ENCODE measurements at regions not wholly inside any gene's neighbourhood (a gene's known extent, or its start where the extent isn't known, plus 50 kb on each side); places are given as distances from the start of the nearest gene placed in this dataset.
"Not testable (repeated sequence)": the region's sequence is repeated elsewhere in the genome, so short reads cannot be mapped to it uniquely, and the experiment has no call there.

- DNase-seq; CTCF ChIA-PET (ENCODE audit: partially characterized antibody); H3K4me3 Mint-ChIP-seq; H3K27me3 ChIP-seq (ENCODE audit: insufficient read depth, low read length); POLR2A ChIA-PET (ENCODE audit: partially characterized antibody); intact Hi-C loops (cut with micrococcal nuclease); H3K36me3 ChIP-seq (ENCODE audit: insufficient read depth, low read length); H3K9me3 ChIP-seq (ENCODE audit: control insufficient read depth in 1 of 2, low read length in 2 of 2); H3K27ac Mint-ChIP-seq; H3K36me3 Mint-ChIP-seq; H3K4me3 ChIP-seq (ENCODE audit: low read length in 2 of 2); H3K27ac ChIP-seq (ENCODE audit: low read depth, low read length); H3K4me1 ChIP-seq (ENCODE audit: insufficient read depth, low read length); H3K4me1 Mint-ChIP-seq; H3K9me3 Mint-ChIP-seq: not testable (repeated sequence)
- peaks cover 9 to 17% of the 10 kb centered on the region in 2 donors for H3K27me3 Mint-ChIP-seq
Measured at GRCh38 chr17:20873173-20873572, 169.6 kb downstream of the USP22 start.

DNA sequence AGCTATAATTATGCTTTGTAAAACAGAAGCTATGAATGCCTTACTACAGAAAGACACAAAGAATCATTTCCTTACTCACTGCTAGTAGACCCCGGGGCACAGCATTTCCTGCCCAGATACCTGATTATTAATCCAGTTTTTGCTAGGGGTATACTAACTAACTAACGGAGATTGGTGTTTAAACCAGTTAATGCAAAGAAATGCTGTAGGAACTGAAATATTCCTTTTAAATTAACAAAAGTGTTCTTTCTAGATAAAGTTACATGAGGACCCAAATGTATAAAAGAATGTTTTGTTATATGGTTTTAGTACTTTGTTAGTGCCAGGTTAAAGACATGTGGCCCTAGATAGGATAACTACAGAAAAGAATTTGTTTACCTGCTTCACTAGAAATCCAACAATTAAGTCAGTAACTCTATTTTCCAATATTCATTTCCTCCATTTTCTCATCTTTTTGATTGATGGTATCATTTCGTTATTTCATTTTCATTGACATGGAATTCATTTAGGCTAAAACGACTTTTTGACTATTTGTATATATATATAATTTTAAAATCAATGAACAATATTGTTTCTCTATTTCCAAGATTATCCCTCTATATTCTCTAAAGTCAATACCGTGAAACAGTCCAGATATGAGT is 169.0 kb downstream of the USP22 start:
- H3K27ac Mint-ChIP-seq; CTCF ChIA-PET (ENCODE audit: partially characterized antibody); POLR2A ChIA-PET (ENCODE audit: partially characterized antibody): not testable (repeated sequence)

DNA sequence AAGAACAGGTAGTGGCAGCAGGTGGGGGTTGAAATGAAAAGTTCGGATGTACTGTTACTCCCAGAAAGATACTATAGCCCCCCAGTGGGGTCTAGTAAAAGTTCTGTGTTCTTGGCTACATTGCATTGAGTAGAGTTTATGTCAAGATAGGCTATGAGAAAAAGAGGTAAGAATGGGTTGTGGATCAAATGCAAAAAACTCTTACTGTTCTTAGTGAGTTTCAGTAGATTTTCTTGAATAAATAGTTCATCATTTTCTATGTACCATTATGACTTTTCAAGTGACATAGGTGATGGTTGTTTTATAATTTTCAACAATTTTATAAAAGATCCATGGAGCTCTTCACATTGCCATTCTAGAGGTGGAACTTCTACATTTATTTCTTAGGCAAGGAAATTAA is 165.4 kb downstream of the USP22 start:
- H3K9me3 ChIP-seq (ENCODE audit: control insufficient read depth in 1 of 2, low read length in 2 of 2); H3K4me3 ChIP-seq (ENCODE audit: low read length in 2 of 2); H3K27me3 ChIP-seq (ENCODE audit: insufficient read depth, low read length); H3K36me3 Mint-ChIP-seq; H3K36me3 ChIP-seq (ENCODE audit: insufficient read depth, low read length); H3K27ac ChIP-seq (ENCODE audit: low read depth, low read length); H3K4me1 ChIP-seq (ENCODE audit: insufficient read depth, low read length); DNase-seq; CTCF ChIA-PET (ENCODE audit: partially characterized antibody); H3K4me1 Mint-ChIP-seq; intact Hi-C loops (cut with micrococcal nuclease); H3K27ac Mint-ChIP-seq; H3K4me3 Mint-ChIP-seq; H3K9me3 Mint-ChIP-seq; POLR2A ChIA-PET (ENCODE audit: partially characterized antibody): not testable (repeated sequence)
- peaks cover 19 to 36% of the 10 kb centered on the region in 2 donors for H3K27me3 Mint-ChIP-seq

More for the DNA sequence above, 169.0 kb downstream of the USP22 start:
- H3K4me1 ChIP-seq (ENCODE audit: insufficient read depth, low read length); intact Hi-C loops (cut with micrococcal nuclease); H3K36me3 Mint-ChIP-seq; H3K27me3 ChIP-seq (ENCODE audit: insufficient read depth, low read length); DNase-seq; H3K9me3 ChIP-seq (ENCODE audit: control insufficient read depth in 1 of 2, low read length in 2 of 2); H3K9me3 Mint-ChIP-seq; H3K4me3 ChIP-seq (ENCODE audit: low read length in 2 of 2); H3K4me1 Mint-ChIP-seq; H3K36me3 ChIP-seq (ENCODE audit: insufficient read depth, low read length); H3K27ac ChIP-seq (ENCODE audit: low read depth, low read length); H3K4me3 Mint-ChIP-seq: not testable (repeated sequence)
- H3K27me3 Mint-ChIP-seq: peaks cover 11 to 20% of the 10 kb centered on the region in 2 donors

DNA sequence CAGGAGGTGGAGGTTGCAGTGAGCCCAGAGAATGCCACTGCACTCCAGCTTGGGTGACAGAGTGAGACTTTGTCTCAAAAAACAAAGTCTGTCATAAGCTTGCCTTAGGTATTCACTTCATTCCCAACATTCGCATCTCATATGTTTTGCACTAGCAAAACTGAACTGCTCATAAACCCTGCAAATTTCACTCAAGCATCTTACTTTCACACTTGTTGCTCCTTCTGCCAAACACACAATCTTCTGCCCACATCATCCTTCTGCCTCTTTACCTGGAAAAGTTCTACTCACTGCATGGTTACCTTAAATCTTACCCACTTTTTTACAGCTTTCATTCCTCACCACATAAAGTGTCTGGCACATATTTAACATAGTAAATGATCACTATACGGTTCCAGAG is 152.5 kb downstream of the USP22 start:
- H3K27me3 ChIP-seq (ENCODE audit: insufficient read depth, low read length): no peaks in the 10 kb centered on the region
- no peaks in the 10 kb centered on the region for H3K4me1 Mint-ChIP-seq
- H3K36me3 Mint-ChIP-seq: no peaks in the 10 kb centered on the region
- no peak overlapping the region for H3K27ac Mint-ChIP-seq
- H3K27ac ChIP-seq (ENCODE audit: low read depth, low read length): no peak overlapping the region
- CTCF ChIA-PET (ENCODE audit: partially characterized antibody): no interaction called here
- H3K9me3 Mint-ChIP-seq: no peaks in the 10 kb centered on the region
- no peak overlapping the region for H3K4me3 ChIP-seq (ENCODE audit: low read length in 2 of 2)
- no peak overlapping the region for H3K4me3 Mint-ChIP-seq
- peaks cover 7 to 21% of the 10 kb centered on the region in 2 donors for H3K27me3 Mint-ChIP-seq
- H3K36me3 ChIP-seq (ENCODE audit: insufficient read depth, low read length): no peaks in the 10 kb centered on the region
- POLR2A ChIA-PET (ENCODE audit: partially characterized antibody): no interaction called here
- intact Hi-C loops (cut with micrococcal nuclease): no loop called here
- no peaks in the 10 kb centered on the region for H3K4me1 ChIP-seq (ENCODE audit: insufficient read depth, low read length)
- no peaks in the 10 kb centered on the region for H3K9me3 ChIP-seq (ENCODE audit: control insufficient read depth in 1 of 2, low read length in 2 of 2)
- DNase-seq: no peak

GRCh38 chr17:20895426-20895825 is 147.4 kb downstream of the USP22 start:
- H3K27ac ChIP-seq (ENCODE audit: low read depth, low read length); H3K27ac Mint-ChIP-seq; H3K36me3 Mint-ChIP-seq; H3K4me1 ChIP-seq (ENCODE audit: insufficient read depth, low read length); H3K9me3 Mint-ChIP-seq; H3K4me3 ChIP-seq (ENCODE audit: low read length in 2 of 2); intact Hi-C loops (cut with micrococcal nuclease); CTCF ChIA-PET (ENCODE audit: partially characterized antibody); POLR2A ChIA-PET (ENCODE audit: partially characterized antibody); H3K27me3 Mint-ChIP-seq; H3K4me3 Mint-ChIP-seq; H3K4me1 Mint-ChIP-seq; DNase-seq; H3K9me3 ChIP-seq (ENCODE audit: control insufficient read depth in 1 of 2, low read length in 2 of 2); H3K27me3 ChIP-seq (ENCODE audit: insufficient read depth, low read length); H3K36me3 ChIP-seq (ENCODE audit: insufficient read depth, low read length): not testable (repeated sequence)

- Histone ChIP-seq H3K4me3 (ENCODE audit: low read length in 2 of 2) (no peak overlapping the region), H3K27ac (ENCODE audit: low read depth, low read length) (no peak overlapping the region), H3K27me3 (ENCODE audit: insufficient read depth, low read length) (no peaks in the 10 kb centered on the region), H3K9me3 (ENCODE audit: control insufficient read depth in 1 of 2, low read length in 2 of 2) (no peaks in the 10 kb centered on the region), H3K4me1 (ENCODE audit: insufficient read depth, low read length) (no peaks in the 10 kb centered on the region), H3K36me3 (ENCODE audit: insufficient read depth, low read length) (no peaks in the 10 kb centered on the region)
- Mint-ChIP-seq H3K36me3 (no peaks in the 10 kb centered on the region), H3K27me3 (peaks cover 6% of the 10 kb centered on the region in 2 donors), H3K27ac (no peak overlapping the region), H3K4me1 (no peaks in the 10 kb centered on the region), H3K4me3 (peak overlapping the region in 1 of 8 donors; percentile 29), H3K9me3 (no peaks in the 10 kb centered on the region)
- POLR2A ChIA-PET (ENCODE audit: partially characterized antibody): no interaction called here
- peak in 3 of 5 donors; percentile 2 to 38 (median 26) for DNase-seq
- CTCF ChIA-PET (ENCODE audit: partially characterized antibody): no interaction called here
- intact Hi-C loops (cut with micrococcal nuclease): no loop called here
Measured at GRCh38 chr17:20896153-20896649, 146.6 kb downstream of the USP22 start.

- POLR2A ChIA-PET (ENCODE audit: partially characterized antibody); H3K4me3 ChIP-seq (ENCODE audit: low read length in 2 of 2); H3K4me1 ChIP-seq (ENCODE audit: insufficient read depth, low read length); H3K27me3 ChIP-seq (ENCODE audit: insufficient read depth, low read length); H3K9me3 Mint-ChIP-seq; H3K27ac ChIP-seq (ENCODE audit: low read depth, low read length); H3K27ac Mint-ChIP-seq; H3K36me3 Mint-ChIP-seq; CTCF ChIA-PET (ENCODE audit: partially characterized antibody); H3K36me3 ChIP-seq (ENCODE audit: insufficient read depth, low read length); intact Hi-C loops (cut with micrococcal nuclease); DNase-seq; H3K4me3 Mint-ChIP-seq; H3K9me3 ChIP-seq (ENCODE audit: control insufficient read depth in 1 of 2, low read length in 2 of 2); H3K4me1 Mint-ChIP-seq: not testable (repeated sequence)
- H3K27me3 Mint-ChIP-seq: peaks cover 11 to 13% of the 10 kb centered on the region in 2 donors
Measured at GRCh38 chr17:20898726-20899125, 144.1 kb downstream of the USP22 start.

DNA sequence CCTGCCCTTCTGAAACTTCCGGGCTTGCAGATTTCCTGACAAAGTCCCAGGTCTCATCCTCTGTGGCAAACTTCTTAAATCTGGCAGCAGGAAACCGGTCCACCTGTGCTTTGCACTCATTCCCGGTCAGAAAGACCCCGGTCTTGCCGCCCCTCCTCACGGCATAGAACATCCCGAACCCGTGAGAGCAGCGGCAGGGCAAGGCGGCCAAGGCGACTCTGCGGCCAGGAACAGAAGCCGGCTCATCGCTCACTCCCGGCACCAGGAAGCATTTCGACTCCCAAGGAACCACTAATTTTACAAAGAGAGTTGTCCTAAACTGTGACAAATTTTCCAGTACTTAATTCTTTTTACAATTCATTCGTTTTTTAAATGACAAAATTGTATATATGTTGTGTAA is 140.3 kb downstream of the USP22 start:
- peaks cover 7 to 13% of the 10 kb centered on the region in 2 donors for H3K27me3 Mint-ChIP-seq
- intact Hi-C loops (cut with micrococcal nuclease); H3K4me1 Mint-ChIP-seq; H3K4me3 Mint-ChIP-seq; H3K4me3 ChIP-seq (ENCODE audit: low read length in 2 of 2); DNase-seq; H3K27me3 ChIP-seq (ENCODE audit: insufficient read depth, low read length); H3K36me3 Mint-ChIP-seq; H3K36me3 ChIP-seq (ENCODE audit: insufficient read depth, low read length); H3K4me1 ChIP-seq (ENCODE audit: insufficient read depth, low read length); H3K27ac Mint-ChIP-seq; H3K9me3 Mint-ChIP-seq; H3K9me3 ChIP-seq (ENCODE audit: control insufficient read depth in 1 of 2, low read length in 2 of 2); CTCF ChIA-PET (ENCODE audit: partially characterized antibody); POLR2A ChIA-PET (ENCODE audit: partially characterized antibody); H3K27ac ChIP-seq (ENCODE audit: low read depth, low read length): not testable (repeated sequence)

All from CD4-positive, alpha-beta memory T cell (primary cell).